Endothelial cell of umbilical vein (primary cell): ENCODE measurements at regions not wholly inside any gene's neighbourhood (a gene's known extent, or its start where the extent isn't known, plus 50 kb on each side); places are given as distances from the start of the nearest gene placed in this dataset.

Experiments used
- BruUV-seq: library from RNA; stranded (reverse); fragments of 400-500 nt; replicated peaks from 2 replicates; lab custom pipeline; 2021; lab: Mats Ljungman, UMichigan
- CTCF ChIA-PET: fragments of 300-600, 350-600 bp; sonication (Branson Sonifier 250); formaldehyde crosslinking; loops from one replicate; lab custom pipeline; 2021; ENCODE audit warnings: antibody characterized with exemption, inconsistent platforms; lab: Charles Lee
- POLR2A ChIA-PET: fragments of 300-600, 350-600 bp; sonication (Branson Sonifier 250); formaldehyde crosslinking; loops from one replicate; lab custom pipeline; 2021; ENCODE audit warnings: antibody characterized with exemption, inconsistent platforms; lab: Charles Lee
- DNase-seq: peaks from one replicate; pipeline ENCODE4 v3.0.0-alpha.2; 2011; ENCODE audit warnings: low read depth, low spot score
- FAIRE-seq: peaks from 2 replicates; lab custom pipeline; 2011; peaks lifted over from hg19 to GRCh38; lab: Jason Lieb, UNC
- H2AFZ ChIP-seq: 2 replicates; pipeline ENCODE4 v1.6.0; 2012; ENCODE audit warnings: low read depth, low read length, control low read depth, inconsistent platforms
- H3K27ac ChIP-seq: 2 replicates; pipeline ENCODE4 v1.5.1; 2011; ENCODE audit warnings: low read depth, mild to moderate bottlenecking, control low read depth, low read length, moderate library complexity; ENCODE audit not compliant: insufficient read depth
- H3K27me3 ChIP-seq, 2 experiments: 2 replicates each; pipeline versions ENCODE4 v1.6.0 to v1.6.1; 2011; ENCODE audit warnings: low read length in 2 of 2, mixed read lengths in 1 of 2; ENCODE audit not compliant: control insufficient read depth in 2 of 2, insufficient read depth in 2 of 2
- H3K36me3 ChIP-seq, 2 experiments: 2 replicates in 1 of 2; 3 replicates in 1 of 2; pipeline ENCODE4 v1.5.1; 2011; ENCODE audit warnings: low read length in 2 of 2, mild to moderate bottlenecking in 1 of 2, moderate library complexity in 1 of 2; ENCODE audit not compliant: control insufficient read depth in 2 of 2, insufficient read depth in 2 of 2; ENCODE audit errors: extremely low read depth in 1 of 2
- H3K4me1 ChIP-seq: 3 replicates; pipeline ENCODE4 v1.5.1; 2011; ENCODE audit warnings: mild to moderate bottlenecking, low read length; ENCODE audit not compliant: control insufficient read depth, insufficient read depth; ENCODE audit errors: extremely low read depth
- H3K4me2 ChIP-seq: 2 replicates; pipeline ENCODE4 v1.6.1; 2011; ENCODE audit warnings: low read length, control low read depth, mixed read lengths; ENCODE audit not compliant: insufficient read depth
- H3K4me3 ChIP-seq, 3 experiments: fragments of 200-600 bp in 1 of 3; sonication (generic), shearing (Covaris generic) in 1 of 3; replicated peaks in 1 of 3; 2 replicates each; pipeline ENCODE4 v1.5.1; 2011 to 2016; ENCODE audit warnings: control low read depth in 3 of 3, low read length in 3 of 3, mild to moderate bottlenecking in 2 of 3, inconsistent platforms in 1 of 3, low read depth in 1 of 3, moderate library complexity in 1 of 3; ENCODE audit not compliant: insufficient read depth in 1 of 3
- H3K79me2 ChIP-seq: 2 replicates; pipeline ENCODE4 v1.6.0; 2012; ENCODE audit warnings: low read length, inconsistent platforms; ENCODE audit not compliant: control insufficient read depth, insufficient read depth
- H3K9ac ChIP-seq: replicated peaks from 2 replicates; pipeline ENCODE3; 2011; ENCODE audit warnings: low read length, control low read depth; ENCODE audit not compliant: insufficient read depth; ENCODE audit errors: extremely low read depth
- H3K9me1 ChIP-seq: replicated peaks from 3 replicates; pipeline ENCODE4 v1.6.0; 2011; ENCODE audit warnings: mild to moderate bottlenecking, low read length; ENCODE audit not compliant: control insufficient read depth, insufficient read depth; ENCODE audit errors: extremely low read depth
- H3K9me3 ChIP-seq: replicated peaks from 2 replicates; pipeline ENCODE4 v1.5.1; 2012; ENCODE audit warnings: low read length, inconsistent platforms; ENCODE audit not compliant: control insufficient read depth, insufficient read depth
- H4K20me1 ChIP-seq: replicated peaks from 2 replicates; pipeline ENCODE3; 2011; ENCODE audit warnings: mild to moderate bottlenecking, low read length; ENCODE audit not compliant: control insufficient read depth, insufficient read depth; ENCODE audit errors: extremely low read depth
- EZH2 ChIP-seq: IDR thresholded peaks from 2 replicates; pipeline ENCODE4 v1.6.1; 2012; ENCODE audit warnings: borderline replicate concordance, low read depth, mild to moderate bottlenecking, moderate library complexity, low read length, inconsistent platforms; ENCODE audit not compliant: severe bottlenecking
- FOS ChIP-seq: IDR thresholded peaks from 2 replicates; pipeline ENCODE4 v1.6.1; 2011; ENCODE audit warnings: mild to moderate bottlenecking, low read length, moderate library complexity, borderline replicate concordance; ENCODE audit not compliant: insufficient read depth
- GATA2 ChIP-seq: IDR thresholded peaks from 2 replicates; pipeline ENCODE4 v1.7.0; 2011; ENCODE audit warnings: low read depth, mild to moderate bottlenecking, moderate library complexity, mixed read lengths, low read length; ENCODE audit not compliant: insufficient read length, insufficient read depth
- JUN ChIP-seq: IDR thresholded peaks from 2 replicates; pipeline ENCODE4 v1.6.1; 2011; ENCODE audit warnings: borderline replicate concordance, low read depth; ENCODE audit not compliant: insufficient read length, insufficient read depth
- MAX ChIP-seq: IDR thresholded peaks from 2 replicates; pipeline ENCODE4 v1.6.1; 2011; ENCODE audit not compliant: insufficient read depth, insufficient read length
- MYC ChIP-seq: IDR thresholded peaks from one replicate; pipeline ENCODE4 v1.6.1; 2011; ENCODE audit warnings: mild to moderate bottlenecking, low read depth, low read length
- POLR2A ChIP-seq: IDR thresholded peaks from 2 replicates; pipeline ENCODE4 v1.6.1; 2012; ENCODE audit warnings: low read depth, mild to moderate bottlenecking, control low read depth, low read length
- POLR2AphosphoS5 ChIP-seq: IDR thresholded peaks from 2 replicates; pipeline ENCODE4 v1.6.1; 2012; ENCODE audit warnings: low read depth, mild to moderate bottlenecking, control low read depth, low read length, moderate library complexity; ENCODE audit not compliant: insufficient read depth
- dilution Hi-C: fragments of 300-500 bp; cut with MboI; formaldehyde crosslinking; loops from one replicate; pipeline ENCODE4 v1.15.0; 2019; ENCODE audit warnings: low sequenced_read_pairs; ENCODE audit not compliant: extremely low pct_ligation_motif_present
- intact Hi-C: fragments of 100-400 bp; cut with micrococcal nuclease; formaldehyde crosslinking; loops from one replicate; pipeline ENCODE4 v1.10.0; 2022
- TF ChIP-seq, protein P1 (sequence below), 2 donors: IDR thresholded peaks; 1 replicate in 1 of 2; 2 replicates in 1 of 2; pipeline ENCODE4 v1.5.1; 2011; ENCODE audit warnings: low read length in 2 of 2, mild to moderate bottlenecking in 2 of 2, moderate library complexity in 2 of 2, control low read depth in 1 of 2, inconsistent platforms in 1 of 2, low read depth in 1 of 2; ENCODE audit not compliant: insufficient read depth in 1 of 2; ENCODE audit errors: extremely low read depth in 1 of 2

DNA sequence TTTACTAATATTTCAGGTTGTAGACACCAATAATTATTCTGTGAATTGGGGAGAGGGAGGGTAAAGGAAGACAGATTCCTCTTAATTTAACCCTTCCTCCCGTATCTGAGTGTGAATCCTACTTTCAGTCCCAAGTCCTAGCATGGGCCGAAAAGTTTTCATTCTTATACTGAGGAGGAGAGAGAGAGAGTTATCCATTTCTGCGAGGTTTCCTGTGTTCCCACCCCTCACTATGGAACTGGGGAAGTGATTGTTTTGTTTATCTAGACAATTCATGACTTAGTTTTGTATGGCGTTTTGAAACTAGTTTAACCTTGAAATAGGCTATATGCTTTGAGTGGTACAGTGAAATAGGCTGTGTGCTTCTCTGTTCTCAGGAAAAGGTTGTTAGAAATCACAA lies 134.0 kb upstream of the DPYD start:
- DNase-seq (peak; percentile 73), FAIRE-seq (peak; percentile 66)
- Histone ChIP-seq H3K27me3 (no peaks in the 10 kb centered on the region), H3K27ac (peak overlapping the region; percentile 89), H2AFZ (peak overlapping the region; percentile 82), H4K20me1 (no peaks in the 10 kb centered on the region), H3K4me3 (peak overlapping the region; percentile 8 to 57 (median 29)), H3K9me1 (no peaks in the 10 kb centered on the region), H3K79me2 (no peaks in the 10 kb centered on the region), H3K9me3 (no peaks in the 10 kb centered on the region), H3K4me2 (peak overlapping the region; percentile 97), H3K4me1 (peaks cover 29% of the 10 kb centered on the region), H3K9ac (peak overlapping the region; percentile 89), H3K36me3 (no peaks in the 10 kb centered on the region)
- POLR2A ChIA-PET = interaction anchor here (1.9 kb wide), 1 partner anchor 413 kb away, joined by 6 read pairs; no protein-coding TSS in a partner anchor
- dilution Hi-C loops (no loop called here), intact Hi-C loops (loop anchor here (5.0 to 10.0 kb wide), 4 partner anchors 527 to 1817 kb away; partner anchors contain the start of gene SNX7)
- CTCF ChIA-PET = interaction anchor here (0.6 to 6.7 kb wide), 11 partner anchors 13 to 862 kb away, joined by 3 to 126 read pairs (median 3); no protein-coding TSS in a partner anchor
- no TSS peak for BruUV-seq
- no peak for TF ChIP-seq MYC
- TF ChIP-seq JUN = no peak
- TF ChIP-seq GATA2 = no peak
- TF ChIP-seq, protein P1, sequence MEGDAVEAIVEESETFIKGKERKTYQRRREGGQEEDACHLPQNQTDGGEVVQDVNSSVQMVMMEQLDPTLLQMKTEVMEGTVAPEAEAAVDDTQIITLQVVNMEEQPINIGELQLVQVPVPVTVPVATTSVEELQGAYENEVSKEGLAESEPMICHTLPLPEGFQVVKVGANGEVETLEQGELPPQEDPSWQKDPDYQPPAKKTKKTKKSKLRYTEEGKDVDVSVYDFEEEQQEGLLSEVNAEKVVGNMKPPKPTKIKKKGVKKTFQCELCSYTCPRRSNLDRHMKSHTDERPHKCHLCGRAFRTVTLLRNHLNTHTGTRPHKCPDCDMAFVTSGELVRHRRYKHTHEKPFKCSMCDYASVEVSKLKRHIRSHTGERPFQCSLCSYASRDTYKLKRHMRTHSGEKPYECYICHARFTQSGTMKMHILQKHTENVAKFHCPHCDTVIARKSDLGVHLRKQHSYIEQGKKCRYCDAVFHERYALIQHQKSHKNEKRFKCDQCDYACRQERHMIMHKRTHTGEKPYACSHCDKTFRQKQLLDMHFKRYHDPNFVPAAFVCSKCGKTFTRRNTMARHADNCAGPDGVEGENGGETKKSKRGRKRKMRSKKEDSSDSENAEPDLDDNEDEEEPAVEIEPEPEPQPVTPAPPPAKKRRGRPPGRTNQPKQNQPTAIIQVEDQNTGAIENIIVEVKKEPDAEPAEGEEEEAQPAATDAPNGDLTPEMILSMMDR (IDR thresholded peaks at IDR 0.05; ENCODE audit: extremely low read depth in 1 of 2, insufficient read depth in 1 of 2, low read depth in 1 of 2, low read length in 2 of 2) = no peak
- no peak for TF ChIP-seq MAX
- no peak for TF ChIP-seq POLR2A
- no peak for TF ChIP-seq POLR2AphosphoS5
- no peak for TF ChIP-seq EZH2
- no peak for TF ChIP-seq FOS
